ENCODE measurements at regions not wholly inside any gene's neighbourhood (a gene's known extent, or its start where the extent isn't known, plus 50 kb on each side); places are given as distances from the start of the nearest gene placed in this dataset.
"Not testable (repeated sequence)": the region's sequence is repeated elsewhere in the genome, so short reads cannot be mapped to it uniquely, and the experiment has no call there.

- not testable (repeated sequence) for DNase-seq (ENCODE audit: low spot score)
Measured at GRCh38 chr7:52573141-52573540, 462.3 kb upstream of the POM121L12 start.

DNA sequence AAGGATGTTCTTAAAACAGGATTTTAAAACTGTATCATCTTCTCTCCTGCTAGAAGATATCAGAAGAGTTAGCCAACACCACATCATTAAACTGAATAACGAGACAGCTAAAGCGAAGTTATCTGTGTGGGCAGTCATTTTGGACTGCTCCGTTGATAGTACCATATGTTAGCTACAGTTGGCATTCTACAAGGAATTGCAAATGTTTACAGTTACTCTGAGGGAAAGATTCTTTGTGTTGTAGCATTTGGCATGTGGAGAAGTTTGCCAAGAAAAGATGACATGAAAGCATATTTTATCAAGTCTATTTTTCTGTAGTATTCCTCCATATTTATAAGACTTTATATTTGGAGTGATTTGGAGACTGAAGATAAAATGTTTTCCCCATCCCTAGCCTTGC, 464.4 kb upstream of the POM121L12 start:
- no peak for DNase-seq (ENCODE audit: low spot score)

GRCh38 chr7:52569151-52569550, 466.3 kb upstream of the POM121L12 start:
- no peak for DNase-seq (ENCODE audit: low spot score)

GRCh38 chr7:52565974-52566373, 469.5 kb upstream of the POM121L12 start:
- peak; percentile 59 for DNase-seq (ENCODE audit: low spot score)

GRCh38 chr7:52555805-52556204, 479.6 kb upstream of the POM121L12 start:
- no peak for DNase-seq (ENCODE audit: low spot score)

DNA sequence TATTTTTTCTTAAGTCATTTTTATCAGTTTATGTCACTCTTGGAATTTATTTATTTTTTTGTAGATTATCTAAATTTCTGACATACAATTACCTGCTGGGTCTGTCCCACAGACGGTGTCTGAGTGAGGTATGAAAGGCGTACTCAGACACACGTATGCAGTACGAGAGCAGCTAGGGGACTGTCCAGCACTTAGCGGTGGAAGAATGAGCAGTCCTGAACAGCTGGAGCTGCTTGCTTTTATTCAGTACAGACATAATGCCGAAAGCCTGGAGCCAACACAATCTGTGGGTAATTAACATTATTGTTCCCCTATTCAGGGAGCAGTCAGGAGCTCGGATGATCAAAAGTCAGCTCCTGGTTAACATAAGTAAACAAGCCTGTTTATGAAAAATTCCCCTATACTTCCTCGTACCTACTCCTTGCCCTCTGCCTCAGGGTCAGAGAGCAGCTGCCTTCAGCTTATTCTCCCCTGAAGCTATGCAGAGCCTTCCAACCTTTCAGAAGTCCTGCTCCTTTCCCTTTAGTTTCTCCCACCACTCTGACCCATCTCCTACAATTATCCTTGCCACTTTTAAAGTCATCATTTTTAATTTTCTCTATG, 488.0 kb upstream of the POM121L12 start:
- DNase-seq (ENCODE audit: low spot score), result peak; percentile 21

GRCh38 chr7:52541198-52541765, 494.2 kb upstream of the POM121L12 start:
- not testable (repeated sequence) for DNase-seq (ENCODE audit: low spot score)

DNA sequence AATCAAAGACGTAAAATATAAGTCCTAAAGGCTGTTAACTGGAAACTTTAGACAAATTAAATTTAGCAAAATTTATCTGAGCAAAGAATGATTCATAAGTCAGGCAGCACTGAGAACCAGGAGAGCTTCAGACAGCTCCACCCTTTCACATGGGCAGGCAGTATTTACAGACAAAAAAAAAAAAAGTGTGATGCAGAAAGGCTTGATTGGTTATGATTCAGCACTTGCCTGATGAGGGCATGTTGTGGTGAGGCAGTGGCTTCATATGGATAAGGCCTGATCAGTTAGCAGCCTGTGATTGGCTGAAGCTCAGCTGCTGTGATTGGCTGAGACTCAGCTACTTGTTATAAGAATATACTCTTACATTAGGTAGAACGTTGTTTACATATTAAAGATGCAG, 495.4 kb upstream of the POM121L12 start:
- no peak for DNase-seq (ENCODE audit: low spot score)

- no peak for DNase-seq (ENCODE audit: low spot score)
Measured at GRCh38 chr7:52539414-52539813, 496.0 kb upstream of the POM121L12 start.

- DNase-seq (ENCODE audit: low spot score), result no peak
Measured at GRCh38 chr7:52537051-52537450, 498.4 kb upstream of the POM121L12 start.

DNA sequence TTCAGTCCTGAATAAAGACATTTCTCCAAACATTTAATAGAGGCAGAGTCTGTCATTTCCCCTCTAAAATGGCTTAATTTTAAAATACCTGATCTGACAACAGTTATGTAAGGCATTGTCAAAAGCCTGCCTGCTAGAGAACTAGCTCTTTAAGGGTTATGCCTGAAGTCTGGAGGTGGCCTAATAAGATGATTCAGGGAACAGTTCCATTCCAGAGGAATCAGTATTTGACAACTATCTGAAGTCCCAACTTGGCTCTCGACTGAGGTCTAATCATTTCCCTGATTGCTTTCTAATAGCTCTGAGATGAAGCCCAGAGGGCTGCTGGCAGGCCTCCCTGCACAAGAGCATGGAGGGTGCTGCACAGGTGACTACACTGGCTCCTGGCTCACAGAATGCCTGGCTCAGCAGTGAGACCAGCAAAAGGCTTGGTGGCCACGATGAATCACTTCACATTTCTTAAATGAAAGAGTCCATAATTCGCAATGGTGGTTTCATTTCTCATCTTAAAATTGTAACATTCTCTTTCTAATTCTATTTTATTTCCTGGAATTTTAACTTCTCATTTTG, 509.6 kb upstream of the POM121L12 start:
- DNase-seq (ENCODE audit: low spot score), result no peak

- DNase-seq (ENCODE audit: low spot score), result no peak
Measured at GRCh38 chr7:52518869-52519268, 516.6 kb upstream of the POM121L12 start.

- DNase-seq (ENCODE audit: low spot score), result no peak
Measured at GRCh38 chr7:52512656-52513055, 522.8 kb upstream of the POM121L12 start.

DNA sequence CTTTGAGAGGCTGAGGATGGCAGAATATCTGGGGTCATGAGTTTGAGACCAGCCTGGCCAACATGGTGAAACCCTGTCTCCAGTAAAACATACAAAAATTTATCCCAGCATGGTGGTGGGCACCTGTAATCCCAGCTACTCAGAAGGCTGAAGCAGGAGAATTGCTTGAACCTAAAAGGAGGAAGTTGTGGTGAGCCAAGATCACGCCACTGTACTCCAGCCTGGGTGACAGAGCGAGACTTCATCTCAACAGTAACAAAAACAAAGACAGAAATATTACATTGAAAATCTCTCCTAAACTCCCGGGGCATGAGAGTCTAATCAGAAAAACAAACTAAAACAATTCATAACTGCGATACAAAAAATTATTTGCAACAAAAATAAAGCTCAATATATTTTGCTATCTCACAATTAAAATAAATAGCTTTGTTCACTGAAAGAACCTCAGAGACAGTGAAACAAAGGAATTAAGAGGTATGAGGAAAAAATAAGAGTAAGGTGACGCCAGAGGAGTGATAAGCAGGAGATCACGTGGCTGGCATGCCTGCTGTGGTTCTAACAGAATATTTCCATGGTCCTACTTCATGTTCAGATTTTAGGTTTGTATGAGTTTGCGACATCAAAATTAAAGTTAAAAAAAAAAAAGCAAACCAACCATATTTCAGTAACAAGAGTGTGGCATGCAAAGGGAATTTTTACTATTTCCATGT, 527.7 kb upstream of the POM121L12 start:
- no peak for DNase-seq (ENCODE audit: low spot score)

GRCh38 chr7:52506325-52506724, 529.1 kb upstream of the POM121L12 start:
- DNase-seq (ENCODE audit: low spot score), result no peak

DNA sequence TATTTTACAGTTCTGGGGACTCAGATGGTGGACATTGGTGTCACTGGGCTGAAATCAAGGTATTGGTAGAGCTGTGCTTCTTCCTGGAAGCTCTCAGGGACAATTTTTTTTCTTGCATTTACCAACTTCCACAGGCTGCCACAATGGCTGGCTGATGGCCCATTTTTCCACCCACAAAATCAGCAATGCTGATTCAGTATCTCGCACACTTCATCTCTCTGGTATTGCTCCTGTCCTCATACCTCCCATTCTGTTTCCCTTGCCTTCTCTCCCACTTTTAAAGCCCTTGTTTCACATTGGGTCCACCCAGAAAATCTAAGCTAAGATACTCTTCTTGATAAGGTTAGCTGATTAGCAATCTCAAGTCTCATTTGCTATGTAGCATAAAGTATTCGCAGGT, 530.9 kb upstream of the POM121L12 start:
- no peak for DNase-seq (ENCODE audit: low spot score)

GRCh38 chr7:52502281-52502680, 533.2 kb upstream of the POM121L12 start:
- DNase-seq (ENCODE audit: low spot score), result no peak

DNA sequence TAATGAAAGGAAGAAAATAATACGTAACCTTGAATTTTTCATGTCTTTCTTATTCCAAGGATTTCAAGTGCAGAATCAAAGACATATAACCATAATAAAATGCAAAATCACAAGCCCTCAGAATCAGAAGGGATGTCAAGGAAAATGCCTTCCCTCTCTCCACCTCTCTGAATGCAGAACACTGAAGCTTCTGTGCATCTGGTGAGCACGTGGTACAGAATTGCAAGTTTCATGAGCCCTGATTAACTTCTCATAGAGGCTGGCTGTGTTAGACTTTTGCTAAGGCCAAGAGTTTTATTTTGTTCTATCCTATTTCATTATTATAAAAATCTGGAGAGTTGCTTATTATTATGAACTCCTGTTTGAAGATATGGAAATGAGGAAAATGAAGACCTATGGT, 533.7 kb upstream of the POM121L12 start:
- DNase-seq (ENCODE audit: low spot score), result no peak

DNA sequence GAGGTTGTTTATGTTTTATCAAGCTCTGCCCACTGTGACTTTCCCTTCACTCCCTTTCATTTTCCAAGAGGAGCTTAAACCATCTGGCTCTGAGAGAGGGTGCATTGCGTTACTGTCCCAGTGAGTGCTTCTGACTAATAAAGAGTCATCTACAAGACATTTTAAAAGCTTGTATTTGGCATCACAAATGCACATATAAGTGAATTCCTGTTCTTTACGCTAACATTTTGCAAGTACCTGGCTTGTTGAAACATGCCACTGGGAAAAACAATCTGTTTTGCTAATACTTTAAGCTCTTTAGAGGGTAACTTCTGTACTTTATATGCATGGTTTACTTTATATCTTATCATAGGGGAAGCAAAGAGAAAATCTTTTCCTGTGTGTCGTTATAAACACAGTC, 534.6 kb upstream of the POM121L12 start:
- peak; percentile 27 for DNase-seq (ENCODE audit: low spot score)

DNA sequence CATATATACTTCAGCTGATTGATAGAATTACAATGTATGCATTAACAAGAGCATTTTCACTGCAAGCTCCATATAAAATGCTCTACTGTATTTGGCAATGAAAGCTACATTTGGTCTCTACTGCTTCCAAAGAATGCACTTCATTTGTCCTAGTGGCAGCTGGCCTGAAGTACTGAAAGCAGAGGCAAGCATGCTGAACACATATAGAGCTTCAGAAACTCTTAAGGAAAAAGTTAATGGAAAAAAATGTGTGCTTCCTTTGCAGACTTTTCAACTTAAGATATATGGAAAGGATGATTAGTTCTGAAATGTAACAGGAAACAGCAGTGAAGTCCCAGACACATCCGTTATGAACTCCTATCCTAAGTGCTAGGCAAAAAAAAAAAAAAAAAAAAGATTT, 537.1 kb upstream of the POM121L12 start:
- DNase-seq (ENCODE audit: low spot score), result no peak

GRCh38 chr7:52486267-52486666, 549.2 kb upstream of the POM121L12 start:
- DNase-seq (ENCODE audit: low spot score), result no peak

- no peak for DNase-seq (ENCODE audit: low spot score)
Measured at GRCh38 chr7:52482076-52482475, 553.4 kb upstream of the POM121L12 start.

- DNase-seq (ENCODE audit: low spot score), result no peak
Measured at GRCh38 chr7:52481571-52481970, 553.9 kb upstream of the POM121L12 start.

Data from D341Med (cell line).